HepG2 (cell line): ENCODE measurements at regions not wholly inside any gene's neighbourhood (a gene's known extent, or its start where the extent isn't known, plus 50 kb on each side); places are given as distances from the start of the nearest gene placed in this dataset.

Source experiments
- ATAC-seq: fragments of 200-7000 bp; cut with Tn5 transposase; 3 replicates; pipeline ENCODE4 v1.9.1; 2020; ENCODE audit warnings: mild to moderate bottlenecking, moderate library complexity
- BruUV-seq: library from RNA; stranded (reverse); fragments of 400-500 nt; replicated peaks from 2 replicates; lab custom pipeline; 2021; lab: Mats Ljungman, UMichigan
- CTCF ChIA-PET: fragments of 300-600 bp; formaldehyde crosslinking; extraction: SDS; loops from one replicate; lab custom pipeline; 2021; ENCODE audit warnings: low total read pairs, inconsistent platforms, low intra/inter-chr PET ratio; lab: Yijun Ruan, JAX
- POLR2A ChIA-PET: fragments of 350-600 bp; sonication (Branson Sonifier 250); formaldehyde crosslinking; loops from one replicate; lab custom pipeline; 2020; ENCODE audit warnings: antibody characterized with exemption, inconsistent platforms; lab: Yijun Ruan, JAX
- DNase-seq: peaks from one replicate; pipeline ENCODE4 v3.0.0-alpha.2; 2015; ENCODE audit warnings: low spot score
- FAIRE-seq: peaks from 3 replicates; lab custom pipeline; 2011; peaks lifted over from hg19 to GRCh38; lab: Jason Lieb, UNC
- H2AFZ ChIP-seq: one replicate; pipeline ENCODE4 v1.6.1; 2011; ENCODE audit warnings: low read length, inconsistent platforms
- H3K27ac ChIP-seq: fragments of 300-600 bp; 3 replicates; pipeline ENCODE4 v1.8.0; 2011; ENCODE audit warnings: mixed run types, mild to moderate bottlenecking, mixed read lengths, low read length, inconsistent platforms; ENCODE audit not compliant: insufficient read depth; ENCODE audit errors: extremely low read length
- H3K27me3 ChIP-seq, 2 experiments: fragments of 200-600 bp in 1 of 2; 2 replicates in 1 of 2; 3 replicates in 1 of 2; pipeline versions ENCODE4 v1.6.0 to v1.8.0; 2011; ENCODE audit warnings: low read length in 2 of 2, mild to moderate bottlenecking in 2 of 2, moderate library complexity in 2 of 2, inconsistent platforms in 1 of 2; ENCODE audit not compliant: insufficient read depth in 2 of 2, control insufficient read depth in 1 of 2
- H3K36me3 ChIP-seq, 2 experiments: fragments of 200-600 bp in 1 of 2; replicated peaks in 1 of 2; 2 replicates in 1 of 2; 3 replicates in 1 of 2; pipeline versions ENCODE4 v1.5.1 to v1.8.0; 2011; ENCODE audit warnings: low read length in 2 of 2, inconsistent platforms in 1 of 2; ENCODE audit not compliant: insufficient read depth in 2 of 2, control insufficient read depth in 1 of 2
- H3K4me1 ChIP-seq: 2 replicates; pipeline ENCODE4 v1.5.1; 2012; ENCODE audit warnings: low read length, inconsistent platforms; ENCODE audit not compliant: insufficient read depth
- H3K4me2 ChIP-seq: 2 replicates; pipeline ENCODE4 v1.6.0; 2011; ENCODE audit warnings: low read depth, low read length, inconsistent platforms
- H3K4me3 ChIP-seq, 3 experiments: fragments of 200-600 bp in 1 of 3; sonication (generic), shearing (Covaris generic) in 1 of 3; replicated peaks in 1 of 3; 2 replicates each; pipeline ENCODE4 v1.5.1; 2011 to 2016; ENCODE audit warnings: low read length in 3 of 3, inconsistent platforms in 2 of 3, low read depth in 2 of 3, mild to moderate bottlenecking in 2 of 3, control low read depth in 1 of 3, mixed read lengths in 1 of 3; ENCODE audit not compliant: insufficient read depth in 1 of 3
- H3K79me2 ChIP-seq: one replicate; pipeline ENCODE4 v1.6.1; 2011; ENCODE audit warnings: low read length, inconsistent platforms; ENCODE audit not compliant: insufficient read depth
- H3K9ac ChIP-seq: 2 replicates; pipeline ENCODE4 v1.6.0; 2011; ENCODE audit warnings: mild to moderate bottlenecking, low read depth, low read length, inconsistent platforms; ENCODE audit not compliant: insufficient read depth
- H3K9me3 ChIP-seq: 2 replicates; pipeline ENCODE4 v1.5.1; 2012; ENCODE audit warnings: mild to moderate bottlenecking, low read length
- H4K20me1 ChIP-seq: 2 replicates; pipeline ENCODE4 v1.6.0; 2011; ENCODE audit warnings: inconsistent platforms, mild to moderate bottlenecking, low read length, moderate library complexity; ENCODE audit not compliant: insufficient read depth
- AFF4 ChIP-seq: sonication (generic); formaldehyde crosslinking; IDR thresholded peaks from 2 replicates; pipeline ENCODE4 v1.4.0; 2020; ENCODE audit warnings: missing genetic modification reagents
- CBFB ChIP-seq: sonication (generic); formaldehyde crosslinking; IDR thresholded peaks from 2 replicates; pipeline ENCODE4 v1.4.0; 2020; ENCODE audit warnings: missing genetic modification reagents
- EZH2 ChIP-seq: conservative IDR thresholded peaks from 2 replicates; pipeline ENCODE4 v1.6.1; 2012; ENCODE audit warnings: mild to moderate bottlenecking, low read depth, low read length, moderate library complexity
- TP53 ChIP-seq: sonication (generic); formaldehyde crosslinking; conservative IDR thresholded peaks from 2 replicates; pipeline ENCODE4 v1.4.0; 2020; ENCODE audit warnings: missing genetic modification reagents
- ZNF136 ChIP-seq: sonication (generic); formaldehyde crosslinking; IDR thresholded peaks from 2 replicates; pipeline ENCODE4 v1.8.1; 2022; ENCODE audit warnings: low read depth, mild to moderate bottlenecking, moderate library complexity, missing genetic modification reagents
- ZNF780A ChIP-seq: sonication (generic); formaldehyde crosslinking; IDR thresholded peaks from 2 replicates; pipeline ENCODE4 v1.8.0; 2022; ENCODE audit warnings: mild to moderate bottlenecking, missing genetic modification reagents, moderate library complexity
- ZSCAN22 ChIP-seq: sonication (generic); formaldehyde crosslinking; IDR thresholded peaks from 2 replicates; pipeline ENCODE4 v1.4.0; 2020; ENCODE audit warnings: mild to moderate bottlenecking, missing genetic modification reagents
- WGBS: methylation state at CpG from one replicate; pipeline ENCODE4 v1.1.6; 2017; ENCODE audit warnings: low lambda C conversion rate; 5-methylcytosine and 5-hydroxymethylcytosine counted together
- in situ Hi-C: cut with HindIII; loops from 2 replicates; pipeline ENCODE4 v1.10.0; 2017; ENCODE audit warnings: low pct_unique_long_range_greater_than_20kb; ENCODE audit not compliant: extremely low pct_ligation_motif_present
- intact Hi-C: fragments of 100-400 bp; cut with micrococcal nuclease; formaldehyde crosslinking; loops from one replicate; pipeline ENCODE4 v1.10.0; 2022; ENCODE audit not compliant: unreplicated experiment
- TF ChIP-seq, protein P1 (sequence below): sonication (generic); formaldehyde crosslinking; IDR thresholded peaks from 2 replicates; pipeline ENCODE4 v1.4.0; 2020; ENCODE audit warnings: low read depth, missing genetic modification reagents

- TF ChIP-seq, protein P1, sequence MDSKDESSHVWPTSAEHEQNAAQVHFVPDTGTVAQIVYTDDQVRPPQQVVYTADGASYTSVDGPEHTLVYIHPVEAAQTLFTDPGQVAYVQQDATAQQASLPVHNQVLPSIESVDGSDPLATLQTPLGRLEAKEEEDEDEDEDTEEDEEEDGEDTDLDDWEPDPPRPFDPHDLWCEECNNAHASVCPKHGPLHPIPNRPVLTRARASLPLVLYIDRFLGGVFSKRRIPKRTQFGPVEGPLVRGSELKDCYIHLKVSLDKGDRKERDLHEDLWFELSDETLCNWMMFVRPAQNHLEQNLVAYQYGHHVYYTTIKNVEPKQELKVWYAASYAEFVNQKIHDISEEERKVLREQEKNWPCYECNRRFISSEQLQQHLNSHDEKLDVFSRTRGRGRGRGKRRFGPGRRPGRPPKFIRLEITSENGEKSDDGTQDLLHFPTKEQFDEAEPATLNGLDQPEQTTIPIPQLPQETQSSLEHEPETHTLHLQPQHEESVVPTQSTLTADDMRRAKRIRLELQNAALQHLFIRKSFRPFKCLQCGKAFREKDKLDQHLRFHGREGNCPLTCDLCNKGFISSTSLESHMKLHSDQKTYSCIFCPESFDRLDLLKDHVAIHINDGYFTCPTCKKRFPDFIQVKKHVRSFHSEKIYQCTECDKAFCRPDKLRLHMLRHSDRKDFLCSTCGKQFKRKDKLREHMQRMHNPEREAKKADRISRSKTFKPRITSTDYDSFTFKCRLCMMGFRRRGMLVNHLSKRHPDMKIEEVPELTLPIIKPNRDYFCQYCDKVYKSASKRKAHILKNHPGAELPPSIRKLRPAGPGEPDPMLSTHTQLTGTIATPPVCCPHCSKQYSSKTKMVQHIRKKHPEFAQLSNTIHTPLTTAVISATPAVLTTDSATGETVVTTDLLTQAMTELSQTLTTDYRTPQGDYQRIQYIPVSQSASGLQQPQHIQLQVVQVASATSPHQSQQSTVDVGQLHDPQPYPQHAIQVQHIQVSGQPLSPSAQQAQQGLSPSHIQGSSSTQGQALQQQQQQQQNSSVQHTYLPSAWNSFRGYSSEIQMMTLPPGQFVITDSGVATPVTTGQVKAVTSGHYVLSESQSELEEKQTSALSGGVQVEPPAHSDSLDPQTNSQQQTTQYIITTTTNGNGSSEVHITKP (CRISPR knock-in tag) = no peak
- no peak for TF ChIP-seq ZSCAN22 (CRISPR knock-in tag)
- no peak for TF ChIP-seq ZNF136 (CRISPR knock-in tag)
- no peak for TF ChIP-seq CBFB
- no peak for TF ChIP-seq EZH2
Observed at GRCh38 chr1:4591926-4592325, 62.5 kb upstream of the AJAP1 start (continued).

- in situ Hi-C loops = no loop called here
- H2AFZ ChIP-seq = no peak overlapping the region
- no peaks in the 10 kb centered on the region for H4K20me1 ChIP-seq
- ChIA-PET POLR2A (no interaction called here), CTCF (no interaction called here)
- H3K27me3 ChIP-seq = peaks cover 5 to 27% of the 10 kb centered on the region in 2 experiments; a peak in 4 of 5 replicates
- no peaks in the 10 kb centered on the region for H3K36me3 ChIP-seq
- FAIRE-seq = no peak
- H3K4me3 ChIP-seq = no peak overlapping the region
- ATAC-seq = no peak
- no peak for DNase-seq
- no peak overlapping the region for H3K9ac ChIP-seq
- WGBS = 55% methylated on average over 4 of the region's 7 CpGs
- intact Hi-C loops = loop anchor here (10.0 kb wide), 1 partner anchor 418 kb away; no protein-coding TSS in a partner anchor
- H3K4me1 ChIP-seq = no peaks in the 10 kb centered on the region
- no TSS peak for BruUV-seq
- no peaks in the 10 kb centered on the region for H3K79me2 ChIP-seq
- H3K27ac ChIP-seq = no peak overlapping the region
- H3K4me2 ChIP-seq = no peak overlapping the region
- H3K9me3 ChIP-seq = no peaks in the 10 kb centered on the region
- no peak for TF ChIP-seq AFF4 (CRISPR knock-in tag)
- TF ChIP-seq ZNF780A (CRISPR knock-in tag) = no peak
- TF ChIP-seq TP53 = no peak
Observed at GRCh38 chr1:4593106-4593505, 61.3 kb upstream of the AJAP1 start.
